ENCODE measurements at regions not wholly inside any gene's neighbourhood (a gene's known extent, or its start where the extent isn't known, plus 50 kb on each side); places are given as distances from the start of the nearest gene placed in this dataset.

- ATAC-seq (no peak), DNase-seq (no peak)
- Histone ChIP-seq H3K36me3 (no peaks in the 10 kb centered on the region), H3K4me1 (no peaks in the 10 kb centered on the region), H3K27ac (no peak overlapping the region), H3K4me3 (no peak overlapping the region), H3K9me3 (no peaks in the 10 kb centered on the region), H3K27me3 (no peaks in the 10 kb centered on the region)
- intact Hi-C loops (cut with DNase I; ENCODE audit: low total_unique reads) (no loop called here), in situ Hi-C loops (cut with MboI; ENCODE audit: low sequenced_read_pairs in 4 of 4) (no loop called here)
- TF ChIP-seq CTCF (IDR thresholded peaks at IDR 0.05 in 4 of 5, conservative IDR thresholded peaks at IDR 0.05 in 1 of 5) (no peak), POLR2A (IDR thresholded peaks at IDR 0.05) (no peak)
These were observed 272.2 kb upstream of the NPVF start for GRCh38 chr7:25500393-25500921.

- Histone ChIP-seq H3K36me3 (no peaks in the 10 kb centered on the region), H3K27me3 (no peaks in the 10 kb centered on the region), H3K9me3 (no peaks in the 10 kb centered on the region), H3K4me3 (no peak overlapping the region), H3K27ac (no peak overlapping the region), H3K4me1 (no peaks in the 10 kb centered on the region)
- ATAC-seq (no peak), DNase-seq (no peak)
- in situ Hi-C loops (cut with MboI; ENCODE audit: low sequenced_read_pairs in 4 of 4): no loop called here
- intact Hi-C loops (cut with DNase I; ENCODE audit: low total_unique reads): no loop called here
- TF ChIP-seq CTCF (IDR thresholded peaks at IDR 0.05 in 4 of 5, conservative IDR thresholded peaks at IDR 0.05 in 1 of 5): no peak
- no peak for TF ChIP-seq POLR2A (IDR thresholded peaks at IDR 0.05)
These were observed 275.0 kb upstream of the NPVF start for GRCh38 chr7:25503306-25503705.

GRCh38 chr7:25512061-25512687, 283.9 kb upstream of the NPVF start:
- Histone ChIP-seq H3K4me1 (no peaks in the 10 kb centered on the region), H3K27me3 (no peaks in the 10 kb centered on the region), H3K36me3 (no peaks in the 10 kb centered on the region), H3K27ac (no peak overlapping the region), H3K4me3 (no peak overlapping the region), H3K9me3 (no peaks in the 10 kb centered on the region)
- in situ Hi-C loops (cut with MboI; ENCODE audit: low sequenced_read_pairs in 4 of 4) (no loop called here), intact Hi-C loops (cut with DNase I; ENCODE audit: low total_unique reads) (no loop called here)
- DNase-seq (no peak), ATAC-seq (no peak)
- no peak for TF ChIP-seq POLR2A (IDR thresholded peaks at IDR 0.05)
- no peak for TF ChIP-seq CTCF (IDR thresholded peaks at IDR 0.05 in 4 of 5, conservative IDR thresholded peaks at IDR 0.05 in 1 of 5)

- TF ChIP-seq POLR2A (IDR thresholded peaks at IDR 0.05): no peak
- TF ChIP-seq CTCF (IDR thresholded peaks at IDR 0.05 in 4 of 5, conservative IDR thresholded peaks at IDR 0.05 in 1 of 5): no peak
- DNase-seq: no peak
- intact Hi-C loops (cut with DNase I; ENCODE audit: low total_unique reads): no loop called here
- H3K4me1 ChIP-seq: no peaks in the 10 kb centered on the region
- H3K27me3 ChIP-seq: no peaks in the 10 kb centered on the region
- H3K9me3 ChIP-seq: no peaks in the 10 kb centered on the region
- in situ Hi-C loops (cut with MboI; ENCODE audit: low sequenced_read_pairs in 4 of 4): no loop called here
- no peak overlapping the region for H3K4me3 ChIP-seq
- no peaks in the 10 kb centered on the region for H3K36me3 ChIP-seq
- no peak overlapping the region for H3K27ac ChIP-seq
- ATAC-seq: no peak
These were observed 287.5 kb upstream of the NPVF start for GRCh38 chr7:25515633-25516275.

Data from gastrocnemius medialis (tissue), 4 donors.